22Rv1 (cell line): ENCODE measurements at regions not wholly inside any gene's neighbourhood (a gene's known extent, or its start where the extent isn't known, plus 50 kb on each side); places are given as distances from the start of the nearest gene placed in this dataset.

Experiments
- CTCF ChIP-seq: fragments of 450-650 bp; IDR thresholded peaks from 2 replicates; pipeline ENCODE4 v1.5.1; 2017; ENCODE audit warnings: mild to moderate bottlenecking
- ZFX ChIP-seq: fragments of 450-650 bp; IDR thresholded peaks from 2 replicates; pipeline ENCODE4 v1.6.1; 2017; ENCODE audit warnings: antibody characterized with exemption, borderline replicate concordance

DNA sequence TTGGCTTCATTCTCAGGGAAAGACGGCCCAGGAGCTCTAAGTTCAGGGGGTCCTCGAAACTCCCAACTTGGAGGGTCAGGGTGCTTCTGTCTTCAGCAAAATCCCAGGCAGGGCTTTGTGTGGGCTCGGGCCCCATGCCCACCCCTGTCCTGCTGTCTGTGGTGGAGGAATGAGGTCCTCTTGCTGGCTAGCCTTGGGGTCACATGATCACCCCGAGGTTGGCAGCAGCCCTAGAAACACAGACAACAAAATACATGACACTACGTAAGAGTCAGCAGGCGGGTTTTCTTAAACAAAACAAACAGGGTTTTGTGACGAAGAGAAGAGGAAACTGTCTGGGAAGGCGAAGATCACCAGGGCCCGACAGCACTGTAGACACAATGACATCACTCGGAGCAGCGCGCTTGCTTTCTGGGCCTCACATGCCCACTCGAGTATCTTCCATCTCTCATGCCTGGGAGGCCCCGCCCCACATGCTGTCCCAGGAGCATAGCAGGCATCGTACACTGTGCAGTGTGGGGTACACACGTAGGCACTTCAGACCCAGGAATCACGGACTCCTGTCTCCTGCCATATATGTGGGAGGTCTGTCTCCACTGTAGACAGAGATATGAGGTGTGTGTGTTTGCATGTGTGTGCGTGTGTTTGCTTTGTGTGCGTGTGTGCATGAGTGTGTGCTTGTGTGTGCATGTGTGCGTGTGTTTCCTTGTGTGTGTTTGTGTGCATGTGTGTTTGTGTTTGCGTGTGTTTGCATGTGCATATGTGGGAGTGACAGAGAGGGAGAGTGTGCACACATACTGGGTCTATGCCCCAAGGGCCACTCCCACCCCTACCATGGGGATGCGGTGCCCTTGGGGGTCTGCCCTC lies 94.7 kb downstream of the SIK1 start:
- no peak for TF ChIP-seq CTCF
- no peak for TF ChIP-seq ZFX
